ENCODE measurements at regions not wholly inside any gene's neighbourhood (a gene's known extent, or its start where the extent isn't known, plus 50 kb on each side); places are given as distances from the start of the nearest gene placed in this dataset.

GRCh38 chr4:125389713-125390112, 75.0 kb downstream of the FAT4 start (continued):
- TF ChIP-seq ATF3 (IDR thresholded peaks at IDR 0.05; ENCODE audit: borderline replicate concordance, extremely low read depth, low read depth, low read length) (no peak), PBX3 (IDR thresholded peaks at IDR 0.05; ENCODE audit: insufficient replicate concordance, low read depth, low read length) (no peak), ETV6 (conservative IDR thresholded peaks at IDR 0.05 in 1 of 2, IDR thresholded peaks at IDR 0.05 in 1 of 2; ENCODE audit: borderline replicate concordance in 1 of 2, low read depth in 1 of 2) (no peak), CTCF (IDR thresholded peaks at IDR 0.05 in 2 of 3, conservative IDR thresholded peaks at IDR 0.05 in 1 of 3; ENCODE audit: control insufficient read depth in 2 of 3, extremely low read depth in 1 of 3, insufficient read depth in 1 of 3, low read depth in 3 of 3, low read length in 3 of 3) (no peak)

GRCh38 chr4:125390126-125390525, 75.4 kb downstream of the FAT4 start:
- no peak for FAIRE-seq
- in situ Hi-C loops (cut with MboI) = no loop called here
- TF ChIP-seq RUNX3 (IDR thresholded peaks at IDR 0.05; ENCODE audit: low read length) (no peak), STAT1 (conservative IDR thresholded peaks at IDR 0.05) (no peak), RFX5 (IDR thresholded peaks at IDR 0.05; ENCODE audit: low read depth, low read length) (no peak), HDGF (IDR thresholded peaks at IDR 0.05) (no peak), SKIL (IDR thresholded peaks at IDR 0.05; ENCODE audit: low read depth, poor library complexity, severe bottlenecking) (no peak)

More at GRCh38 chr4:125390126-125390525, 75.4 kb downstream of the FAT4 start:
- Histone ChIP-seq H3K27ac (ENCODE audit: control insufficient read depth, insufficient read depth) (no peak overlapping the region), H3K79me2 (ENCODE audit: control insufficient read depth, insufficient read depth, low read length) (no peaks in the 10 kb centered on the region), H3K4me3 (no peak overlapping the region), H2AFZ (ENCODE audit: control insufficient read depth, low read depth, low read length) (no peak overlapping the region), H3K9me3 (replicated peaks; ENCODE audit: control insufficient read depth, insufficient read depth, low read length) (no peaks in the 10 kb centered on the region), H3K27me3 (replicated peaks in 1 of 2; ENCODE audit: control insufficient read depth in 2 of 2, insufficient read depth in 2 of 2, low read length in 1 of 2) (no peaks in the 10 kb centered on the region), H3K4me1 (ENCODE audit: control insufficient read depth, insufficient read depth, low read length) (no peaks in the 10 kb centered on the region), H3K4me2 (ENCODE audit: control insufficient read depth, insufficient read depth) (no peak overlapping the region), H4K20me1 (ENCODE audit: control insufficient read depth, insufficient read depth) (no peaks in the 10 kb centered on the region), H3K9ac (ENCODE audit: control insufficient read depth, insufficient read depth, low read length) (no peak overlapping the region), H3K36me3 (ENCODE audit: control insufficient read depth in 2 of 2, insufficient read depth in 2 of 2, low read length in 1 of 2) (no peaks in the 10 kb centered on the region)
- no peak for DNase-seq (ENCODE audit: low read depth, low spot score)
- no TSS peak for BruUV-seq (replicated peaks)
- POLR2A ChIA-PET = no interaction called here
- WGBS (ENCODE audit: insufficient coverage, insufficient replicate concordance, low lambda C conversion rate, missing lambda C conversion rate) = 4% methylated on average over 4 of the region's 4 CpGs
- SMC1A ChIA-PET (ENCODE audit: uncharacterized antibody, unreplicated experiment) = no interaction called here
- intact Hi-C loops (cut with micrococcal nuclease; ENCODE audit: unreplicated experiment) = no loop called here
- RAD21 ChIA-PET (ENCODE audit: unreplicated experiment) = no interaction called here
- CTCF ChIA-PET = no interaction called here
- no peak for ATAC-seq
